ENCODE measurements at regions not wholly inside any gene's neighbourhood (a gene's known extent, or its start where the extent isn't known, plus 50 kb on each side); places are given as distances from the start of the nearest gene placed in this dataset.
A peak's percentile ranks its signal among the peaks of the same experiment; 100 is the strongest.

- no peak for DNase-seq
Measured at GRCh38 chr1:115491298-115492018, 150.3 kb upstream of the VANGL1 start.

DNA sequence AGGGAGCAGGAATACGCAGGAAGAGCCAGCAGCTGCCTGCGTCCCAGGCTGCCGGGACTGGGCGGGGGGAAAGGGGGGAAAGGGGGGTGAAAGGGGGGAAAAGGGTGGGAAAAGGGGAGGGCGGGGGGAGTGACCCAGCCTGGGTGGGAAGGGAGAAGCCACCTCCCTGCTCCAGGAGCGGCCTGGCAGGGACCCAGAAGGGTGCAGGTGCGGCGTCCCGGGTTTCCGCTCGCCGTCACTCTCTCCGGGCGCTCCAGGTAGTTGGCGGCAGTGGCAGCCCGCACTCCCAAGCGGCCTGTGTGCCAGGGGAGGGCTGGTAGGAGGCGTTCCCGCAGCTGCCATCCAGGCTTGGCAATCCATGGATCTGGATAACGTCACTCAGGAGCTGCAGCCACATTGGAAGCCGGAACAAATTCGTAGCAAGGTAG lies 141.0 kb upstream of the NGF start:
- no peak for DNase-seq

DNA sequence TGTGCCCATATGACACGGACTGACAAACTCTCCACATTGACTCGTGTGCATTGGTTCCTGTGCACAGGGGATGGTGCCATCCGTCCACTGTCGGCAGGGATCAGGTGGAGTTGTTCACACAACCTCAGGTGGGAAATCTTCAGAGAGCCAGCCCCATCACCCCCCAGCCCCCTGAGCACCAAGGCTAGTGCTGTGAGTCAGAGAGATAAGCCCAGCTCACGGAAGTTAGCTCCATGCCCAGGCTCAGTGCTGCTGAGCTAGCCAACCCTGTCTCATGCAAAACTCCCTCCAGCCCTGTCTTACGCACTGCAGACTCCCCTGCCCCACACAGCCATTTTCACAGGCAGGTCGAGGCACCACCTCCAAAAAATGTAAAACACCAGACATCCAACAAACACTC lies 139.0 kb upstream of the NGF start:
- no peak for DNase-seq

- no peak for DNase-seq
Measured at GRCh38 chr1:115476616-115477015, 138.6 kb upstream of the NGF start.

DNA sequence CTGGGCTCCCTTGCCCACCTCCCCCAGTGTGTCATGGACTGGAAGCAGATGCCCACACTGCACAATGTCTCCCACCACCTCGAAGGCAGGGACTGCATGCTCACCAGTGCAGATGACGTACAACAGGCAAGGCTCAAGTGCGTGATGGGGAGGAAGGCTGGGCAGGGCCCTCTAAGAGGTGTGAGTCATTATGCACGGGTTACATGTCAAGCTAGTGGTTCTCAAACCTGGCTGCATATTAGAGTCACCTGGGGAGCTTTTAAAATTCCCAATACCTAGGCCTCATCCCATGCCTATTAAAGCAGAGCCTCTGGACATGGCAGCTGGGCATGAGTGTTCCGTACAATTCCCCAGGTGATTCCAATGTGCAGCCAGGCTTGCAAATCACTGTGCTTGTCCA lies 137.9 kb upstream of the NGF start:
- DNase-seq: no peak

GRCh38 chr1:115475252-115475651 lies 137.2 kb upstream of the NGF start:
- no peak for DNase-seq

- no peak for DNase-seq
Measured at GRCh38 chr1:115473986-115474565, 136.0 kb upstream of the NGF start.

GRCh38 chr1:115469703-115470476 lies 131.8 kb upstream of the NGF start:
- DNase-seq: peak in 1 of 2 experiments; percentile 0

GRCh38 chr1:115467790-115468189 lies 129.7 kb upstream of the NGF start:
- no peak for DNase-seq

GRCh38 chr1:115467196-115467595 lies 129.1 kb upstream of the NGF start:
- DNase-seq: no peak

DNA sequence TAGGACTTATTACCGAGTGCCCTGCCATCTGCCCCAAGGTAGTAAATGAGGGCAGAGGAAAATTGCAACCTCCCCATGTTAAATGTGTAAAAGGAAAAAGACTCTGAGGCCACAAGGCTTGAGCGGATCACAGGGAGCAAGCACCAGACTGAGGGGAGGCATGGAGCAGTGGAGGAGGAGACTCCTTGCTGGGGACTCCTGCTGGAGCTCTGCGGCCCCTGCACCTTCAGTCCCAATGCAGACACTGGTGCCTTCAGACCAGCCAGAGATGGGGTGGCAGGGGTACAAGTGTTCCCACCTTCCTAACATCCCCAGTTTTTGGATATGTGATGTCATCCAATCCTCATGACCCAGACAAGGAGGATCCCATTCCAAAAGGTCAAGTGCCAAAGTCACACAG lies 128.4 kb upstream of the NGF start:
- DNase-seq: no peak

DNA sequence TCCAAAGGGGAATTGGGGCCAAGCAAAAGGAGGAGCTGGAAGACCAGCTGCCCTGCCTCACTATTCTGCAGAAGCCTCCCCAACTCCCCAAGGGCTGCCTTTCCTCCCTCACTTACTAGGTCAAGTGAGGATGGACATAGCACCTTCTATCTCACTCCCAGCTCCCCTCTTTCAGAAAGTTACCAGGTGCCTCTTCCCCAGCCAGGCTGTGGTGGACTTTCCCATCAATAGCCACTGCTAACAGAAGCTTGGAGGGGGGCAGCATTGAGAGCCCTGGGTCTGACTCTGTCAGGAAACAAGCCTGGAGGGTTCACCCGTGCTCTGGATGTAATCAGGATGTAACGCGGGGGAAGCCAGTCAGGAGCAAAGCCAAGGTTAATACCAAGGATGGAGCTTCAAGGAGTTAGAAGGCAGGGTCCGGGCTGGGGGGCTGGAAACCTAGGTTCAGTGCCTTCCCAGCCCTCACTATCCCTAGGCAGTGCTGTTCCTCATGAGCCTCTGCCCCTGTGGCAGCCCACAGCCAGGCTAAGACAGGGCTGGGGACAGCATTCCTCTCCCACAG lies 127.8 kb upstream of the NGF start:
- DNase-seq: no peak

GRCh38 chr1:115463347-115463746 lies 125.3 kb upstream of the NGF start:
- DNase-seq: no peak

- no peak for DNase-seq
Measured at GRCh38 chr1:115462566-115463076, 124.6 kb upstream of the NGF start.

DNA sequence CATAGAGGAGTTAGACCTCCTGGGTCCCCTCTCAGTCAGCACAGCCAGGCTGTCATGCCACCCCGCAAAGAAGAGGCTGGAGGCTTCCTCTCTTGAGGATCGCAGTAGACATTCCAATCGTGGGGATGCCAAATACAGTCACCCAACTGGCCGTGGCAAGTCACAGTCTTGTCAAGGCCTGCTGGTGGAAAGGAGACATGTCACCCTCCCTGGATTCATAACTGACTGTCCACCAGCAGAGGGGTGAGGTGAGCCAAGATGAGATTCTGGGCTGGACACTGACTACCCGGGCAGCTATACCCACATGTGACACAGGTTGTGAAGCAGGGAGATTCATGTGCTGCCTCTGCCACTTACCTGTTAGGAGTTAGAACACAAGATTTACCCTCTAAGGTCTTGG lies 123.5 kb upstream of the NGF start:
- no peak for DNase-seq

DNA sequence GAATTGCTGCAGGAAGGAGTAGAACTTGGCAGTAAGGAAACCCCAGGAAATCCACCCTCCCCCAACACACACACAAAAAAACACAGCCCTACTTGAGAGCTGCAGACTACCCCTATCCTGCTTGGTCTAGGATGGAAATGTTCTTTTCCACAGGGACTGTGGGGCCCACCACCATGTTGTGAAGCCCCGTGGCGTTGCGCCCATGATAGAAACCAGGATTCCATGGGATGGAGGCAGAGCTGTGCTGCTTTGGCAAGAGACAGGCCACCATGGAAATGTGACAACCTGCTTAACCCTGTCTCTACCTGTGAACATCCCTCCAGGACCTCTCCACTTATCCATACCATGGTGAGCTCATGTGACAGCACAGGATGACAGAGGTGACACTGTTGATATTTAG lies 121.1 kb upstream of the NGF start:
- DNase-seq: no peak

GRCh38 chr1:115458426-115459114 lies 120.5 kb upstream of the NGF start:
- no peak for DNase-seq

- DNase-seq: no peak
Measured at GRCh38 chr1:115457289-115457688, 119.2 kb upstream of the NGF start.

GRCh38 chr1:115456441-115456961 lies 118.5 kb upstream of the NGF start:
- DNase-seq: no peak

DNA sequence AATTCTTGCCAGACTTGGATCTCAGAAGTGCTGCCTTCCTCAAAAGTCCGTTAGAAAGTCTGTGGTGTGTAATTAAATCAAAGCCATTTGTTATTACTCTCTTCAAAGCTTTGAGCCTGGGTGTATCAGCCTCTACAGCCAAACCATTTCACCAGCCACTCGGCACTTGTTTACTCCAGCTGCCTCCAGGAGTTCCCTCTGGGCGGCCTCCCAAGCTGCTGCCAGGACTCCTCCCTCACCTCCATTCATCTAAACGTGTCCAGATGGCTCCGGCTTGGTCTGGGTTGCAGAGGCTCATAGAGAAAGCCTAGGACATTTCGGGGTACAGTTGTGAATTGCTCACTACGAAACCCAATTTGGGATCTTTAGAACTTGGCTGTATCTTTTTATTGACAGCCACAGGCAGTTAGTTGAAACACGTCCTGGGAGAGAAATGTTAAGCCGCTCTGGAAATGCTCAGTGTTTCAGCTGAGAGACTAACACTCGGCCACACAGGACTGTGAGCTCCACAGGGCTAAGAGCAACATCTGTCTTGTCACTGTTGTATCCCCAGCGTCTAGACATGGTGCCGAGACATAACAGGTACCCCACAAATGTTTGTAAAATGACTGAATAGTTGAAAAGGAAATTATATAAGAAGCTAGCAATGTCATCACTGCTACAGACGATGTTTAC lies 116.9 kb upstream of the NGF start:
- no peak for DNase-seq

- DNase-seq: no peak
Measured at GRCh38 chr1:115453666-115454065, 115.6 kb upstream of the NGF start.
